T-helper 2 cell (primary cell): ENCODE measurements at regions not wholly inside any gene's neighbourhood (a gene's known extent, or its start where the extent isn't known, plus 50 kb on each side); places are given as distances from the start of the nearest gene placed in this dataset.

Source experiments
- DNase-seq, 5 experiments: peaks; one replicate each; pipeline versions ENCODE4 v3.0.0 to v3.0.0-alpha.2; 2012 to 2022

GRCh38 chr21:40901691-40902090 is 54.7 kb upstream of the DSCAM start:
- no peak for DNase-seq

DNA sequence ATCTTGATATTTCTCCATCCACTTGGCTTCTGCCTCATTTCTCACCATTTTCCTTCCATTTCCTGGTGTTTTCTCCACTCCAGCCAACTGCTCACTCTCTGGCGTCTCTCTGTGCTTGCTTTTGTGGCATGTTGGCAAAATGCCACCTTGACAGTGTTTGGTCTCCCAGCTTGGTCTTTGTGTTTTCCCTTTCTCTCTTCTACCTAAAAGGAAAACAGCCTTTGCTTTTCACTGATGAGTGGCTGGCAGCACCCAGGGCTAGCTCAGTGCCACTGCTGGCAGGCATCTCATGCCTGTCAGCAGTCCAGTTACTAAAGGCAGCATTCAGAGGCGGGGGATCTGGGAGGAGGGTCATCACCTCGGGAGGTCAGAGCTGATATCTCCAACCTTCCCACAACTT is 55.3 kb upstream of the DSCAM start:
- DNase-seq, result no peak

GRCh38 chr21:40902993-40903392 is 56.0 kb upstream of the DSCAM start:
- no peak for DNase-seq

DNA sequence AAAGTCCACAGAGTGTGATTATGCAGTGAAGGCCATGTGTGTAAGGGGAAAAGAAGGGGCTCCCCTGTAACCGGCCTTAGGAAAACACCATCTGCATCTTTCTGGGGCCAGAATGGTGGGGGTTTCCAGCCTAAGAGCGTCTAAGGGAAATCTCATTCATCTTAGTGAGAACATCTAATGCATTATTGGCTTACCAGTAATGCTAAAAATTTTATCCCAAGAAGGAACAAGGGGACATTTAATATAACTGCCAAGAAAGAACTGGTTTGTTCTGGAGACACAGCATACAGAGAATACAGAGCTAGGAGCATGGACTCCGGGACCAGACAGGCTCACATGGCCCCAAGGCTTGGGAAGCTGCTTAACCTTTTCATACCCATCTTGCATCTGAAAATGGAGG is 58.3 kb upstream of the DSCAM start:
- DNase-seq, result no peak

DNA sequence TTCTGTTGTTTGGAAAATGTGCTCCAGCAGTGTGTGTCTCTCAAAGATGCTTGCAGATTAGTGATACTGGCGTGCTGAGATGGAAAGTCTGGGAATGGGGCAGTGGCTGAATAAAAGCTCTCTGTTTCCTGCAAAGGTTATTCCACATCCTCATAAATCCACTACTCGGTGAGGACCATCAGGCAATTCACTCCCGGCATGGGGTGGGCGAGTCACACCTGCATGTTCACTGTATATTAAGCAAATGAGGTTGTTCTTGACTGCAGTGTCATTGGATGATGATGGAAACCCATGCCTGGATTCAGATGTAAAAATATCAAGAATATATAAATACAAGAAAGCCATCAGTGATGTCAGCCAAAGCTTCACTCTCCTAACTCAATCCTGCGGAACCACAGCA is 65.4 kb upstream of the DSCAM start:
- no peak for DNase-seq

GRCh38 chr21:40915114-40915513 is 68.2 kb upstream of the DSCAM start:
- no peak for DNase-seq

GRCh38 chr21:40923407-40923806 is 76.4 kb upstream of the DSCAM start:
- DNase-seq, result no peak

DNA sequence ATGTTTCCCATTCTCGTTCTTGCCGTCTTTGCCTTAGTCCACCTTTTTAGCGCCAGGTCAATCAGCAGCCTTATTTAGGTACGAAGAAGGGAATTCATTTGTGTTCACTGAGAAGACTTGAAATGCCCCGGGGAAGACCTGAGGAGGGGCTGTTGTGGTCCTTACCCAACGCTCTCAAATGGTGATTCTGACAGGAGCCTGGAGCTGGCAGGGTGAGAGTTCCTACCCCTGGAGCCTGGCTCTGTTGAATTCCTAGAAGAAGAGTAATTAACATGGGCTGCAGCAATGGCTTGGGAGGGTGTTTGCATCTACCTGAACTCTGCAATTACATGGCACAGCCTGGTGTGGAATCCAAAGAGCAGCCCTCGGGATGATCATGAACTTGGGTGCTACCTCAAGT is 76.9 kb upstream of the DSCAM start:
- no peak for DNase-seq

- no peak for DNase-seq
Observed at GRCh38 chr21:40924641-40925040, 77.7 kb upstream of the DSCAM start.

DNA sequence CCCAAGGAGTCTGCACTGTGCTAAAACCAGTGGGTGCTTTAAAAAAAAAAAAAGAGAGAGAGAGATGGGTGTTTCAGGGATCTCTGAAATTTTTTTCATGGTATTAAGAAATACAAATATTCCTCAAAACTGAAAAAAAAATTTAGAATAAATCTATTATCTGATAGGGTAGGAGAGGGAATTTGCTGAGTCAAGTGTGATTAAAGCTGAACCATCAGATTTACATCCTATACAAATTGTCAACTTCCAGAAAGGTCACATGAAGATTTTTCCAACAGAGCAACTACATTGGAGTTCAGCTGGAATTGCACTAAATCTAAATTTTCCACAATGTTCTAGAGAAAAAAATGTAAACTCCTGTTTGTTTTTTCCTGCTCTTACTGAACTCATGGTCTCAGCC is 79.3 kb upstream of the DSCAM start:
- no peak for DNase-seq

- DNase-seq, result no peak
Observed at GRCh38 chr21:40929833-40930232, 82.9 kb upstream of the DSCAM start.

GRCh38 chr21:40931197-40931596 is 84.2 kb upstream of the DSCAM start:
- no peak for DNase-seq

- DNase-seq, result no peak
Observed at GRCh38 chr21:40936178-40936577, 89.2 kb upstream of the DSCAM start.

DNA sequence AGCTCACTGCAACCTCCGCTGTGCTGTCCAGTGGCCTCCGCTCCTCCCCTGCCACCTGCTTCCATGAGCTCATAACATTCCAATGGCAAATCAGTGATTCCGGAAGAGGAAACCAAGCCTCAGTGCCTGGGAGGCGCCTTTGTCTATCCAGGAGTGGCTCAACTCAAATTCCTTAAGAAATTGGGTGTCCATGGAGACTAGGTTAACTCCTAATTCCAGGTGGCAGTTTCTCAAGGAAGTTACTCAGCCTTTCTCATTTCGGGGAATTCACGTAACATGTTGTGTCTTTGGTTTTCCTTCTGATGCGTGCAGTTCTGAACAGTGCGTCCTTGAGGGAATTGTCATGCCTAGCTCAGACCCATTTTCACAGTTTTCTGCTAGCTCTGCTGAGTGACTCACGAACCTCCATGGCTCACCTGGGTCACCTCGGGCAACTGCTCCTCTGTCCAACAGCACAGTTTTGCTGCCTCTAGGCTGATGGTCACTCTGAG is 89.9 kb upstream of the DSCAM start:
- no peak for DNase-seq

- no peak for DNase-seq
Observed at GRCh38 chr21:40938078-40938477, 91.1 kb upstream of the DSCAM start.

DNA sequence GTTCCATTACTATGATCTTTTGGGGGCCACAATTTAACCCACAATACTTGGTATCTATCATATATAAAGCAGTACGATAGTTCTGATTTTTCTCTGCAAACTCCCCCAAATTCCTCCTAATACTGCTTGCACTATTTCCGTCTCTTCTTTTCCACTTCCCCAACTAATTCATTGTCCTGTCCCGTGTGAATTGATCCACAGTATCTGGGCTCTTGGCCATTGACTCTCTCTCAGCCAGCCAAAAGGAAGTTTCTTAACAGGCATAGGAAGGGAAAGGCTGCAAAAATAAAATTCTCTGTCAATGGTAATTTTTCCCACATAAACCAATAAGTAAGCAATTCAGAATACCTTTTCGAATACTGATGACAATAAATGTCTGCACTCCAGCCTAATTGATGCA is 91.7 kb upstream of the DSCAM start:
- no peak for DNase-seq

DNA sequence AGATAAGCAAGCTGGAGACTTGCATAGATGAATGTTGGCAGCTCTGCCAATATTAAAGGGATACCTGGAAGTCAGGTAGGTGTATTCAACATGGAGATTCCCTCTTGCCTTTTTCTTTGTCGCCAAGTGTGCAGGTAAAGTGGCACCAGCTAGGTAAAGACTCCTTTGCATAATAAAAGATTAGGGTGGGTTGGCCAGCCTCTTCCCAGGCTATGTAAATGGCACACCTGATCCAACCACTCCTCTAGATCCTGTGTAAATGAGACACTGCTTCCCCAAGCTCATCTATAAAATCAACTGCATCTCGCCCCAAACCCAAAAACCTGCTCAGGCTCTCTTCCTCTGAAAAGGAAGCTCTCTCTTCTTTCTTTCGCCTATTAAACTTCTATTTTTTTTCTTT is 100.8 kb upstream of the DSCAM start:
- no peak for DNase-seq

DNA sequence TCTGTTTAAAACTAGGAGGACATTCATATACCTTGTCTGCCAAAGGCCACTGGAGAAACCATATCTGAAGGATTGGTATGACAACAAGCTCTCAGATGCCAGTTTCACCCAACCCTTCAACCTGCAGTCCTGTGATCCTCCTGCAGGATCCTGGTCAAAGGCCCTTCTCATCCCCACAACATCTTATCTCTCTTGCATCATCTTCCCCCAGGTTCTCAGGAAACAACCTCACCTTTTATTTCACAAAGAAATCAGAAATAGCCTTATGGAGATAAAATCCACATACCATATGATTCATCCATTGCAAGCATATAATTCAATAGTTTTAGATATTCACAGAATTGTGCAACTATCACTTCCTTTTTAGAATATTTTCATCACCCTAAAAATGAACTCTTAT is 104.0 kb upstream of the DSCAM start:
- DNase-seq, result no peak

GRCh38 chr21:40952551-40953323 is 105.8 kb upstream of the DSCAM start:
- DNase-seq, result no peak

DNA sequence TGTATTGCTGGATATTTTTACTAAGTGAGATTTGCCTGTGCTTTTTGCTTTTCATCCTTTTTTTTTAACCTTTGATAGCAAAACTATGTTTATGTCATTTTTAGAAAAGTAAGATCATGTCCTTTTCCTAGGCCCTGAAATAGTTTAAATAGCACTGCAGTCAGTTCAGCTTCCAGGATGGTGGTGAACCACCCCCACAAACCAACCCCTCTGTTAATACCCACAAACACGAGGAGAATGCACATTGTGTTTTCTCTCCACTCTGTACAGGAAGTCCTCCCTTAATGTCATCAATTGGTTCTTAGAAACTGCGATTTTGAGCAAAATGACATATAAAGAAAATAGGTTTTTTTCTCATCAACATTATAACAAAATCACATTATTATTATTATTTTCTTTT is 117.7 kb upstream of the DSCAM start:
- no peak for DNase-seq

DNA sequence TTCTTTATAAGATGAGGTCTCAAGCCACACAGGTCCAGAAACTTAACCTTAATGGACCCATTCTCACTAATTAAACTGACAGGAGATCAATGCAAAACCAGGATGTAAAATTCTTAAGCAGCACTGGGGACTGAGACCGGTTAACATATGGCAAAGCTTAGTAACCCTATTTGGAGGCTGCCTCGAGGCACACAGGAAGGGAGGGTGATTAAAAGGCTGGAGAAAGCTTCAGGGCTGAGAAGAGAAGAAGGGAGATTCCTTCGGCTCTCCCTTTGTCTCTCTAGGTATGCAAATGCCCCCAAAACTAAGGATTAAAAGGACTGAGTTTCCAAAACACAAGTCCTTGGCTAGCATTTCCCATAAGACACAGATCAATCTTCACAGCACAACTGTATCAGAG is 120.8 kb upstream of the DSCAM start:
- DNase-seq, result no peak

DNA sequence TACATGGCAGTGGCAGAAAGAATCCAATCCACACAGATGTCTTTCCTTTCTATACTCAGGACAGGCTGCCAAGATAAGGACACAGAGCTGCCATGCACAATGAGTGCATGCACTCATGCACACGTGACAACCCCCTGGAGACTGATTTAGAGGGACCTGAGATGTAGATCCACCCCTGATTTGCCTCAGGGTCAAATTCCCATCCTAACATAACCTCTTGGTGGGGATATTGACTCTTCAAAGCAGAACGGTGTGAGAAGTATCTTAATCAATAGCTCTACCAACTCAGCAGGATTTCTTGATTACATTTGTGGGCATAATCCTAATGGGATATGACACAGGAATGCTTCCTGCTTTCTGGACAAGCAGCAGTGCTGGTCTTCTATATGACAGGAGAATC is 125.2 kb upstream of the DSCAM start:
- DNase-seq, result no peak

DNA sequence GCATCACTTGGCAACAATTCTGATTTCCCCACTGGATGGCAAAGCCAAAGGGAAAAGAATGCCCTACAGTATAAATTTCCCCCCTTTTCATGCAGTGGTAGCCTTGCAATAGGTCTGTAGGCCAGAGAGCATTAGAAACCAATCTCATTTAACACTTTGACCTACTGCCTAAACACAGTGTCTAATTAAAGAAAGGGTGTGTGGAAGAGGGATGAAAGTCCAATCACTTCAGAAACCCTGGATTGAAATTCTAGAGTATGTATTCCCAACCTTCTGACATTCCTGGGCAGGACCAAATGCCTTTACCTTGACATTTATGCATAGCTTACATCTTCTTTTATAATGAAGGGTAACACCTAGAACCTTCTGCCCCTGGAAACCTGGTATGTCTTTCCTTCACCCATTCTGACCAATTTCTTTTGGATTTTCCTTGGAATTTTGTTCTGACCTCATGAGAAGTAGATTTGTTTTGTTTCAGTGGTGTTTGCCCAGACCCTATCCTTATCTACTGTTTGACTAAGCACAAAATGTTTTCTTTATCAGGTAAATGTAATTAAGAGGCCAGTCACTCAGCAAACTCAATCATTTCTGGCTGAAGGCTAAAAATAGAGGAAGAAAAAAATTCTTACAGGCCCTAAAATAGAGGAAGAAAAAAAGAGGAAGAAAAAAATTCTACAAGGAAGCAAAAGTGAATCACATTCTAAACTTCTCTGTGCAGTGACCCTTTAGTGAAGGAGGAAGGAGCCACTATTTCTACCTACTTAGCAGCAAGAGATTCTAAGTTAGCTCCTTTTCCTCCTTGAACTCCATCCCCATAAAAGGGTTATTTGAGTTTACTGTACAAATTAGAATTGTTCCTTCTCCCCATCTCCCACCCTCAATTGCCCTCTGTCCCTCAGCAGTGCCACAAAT is 129.5 kb upstream of the DSCAM start:
- no peak for DNase-seq

DNA sequence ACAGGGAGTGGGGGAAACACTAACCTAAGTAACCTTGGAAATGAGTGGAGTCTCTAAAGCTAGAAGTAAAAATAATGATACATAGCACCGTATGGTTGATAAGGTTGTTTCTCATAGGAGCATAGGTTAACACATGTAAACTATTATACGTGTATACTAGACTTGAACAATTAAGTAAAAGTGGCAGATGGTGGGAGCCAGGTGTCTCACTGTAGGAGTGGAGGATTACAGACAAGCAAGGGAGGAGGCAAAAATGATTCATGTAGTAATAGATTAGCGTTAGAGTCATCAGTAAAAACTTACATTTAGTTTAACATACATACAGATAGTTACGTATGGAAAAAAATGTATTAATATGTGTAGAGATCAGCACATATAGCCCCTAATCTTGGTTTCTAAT is 138.4 kb upstream of the DSCAM start:
- DNase-seq, result no peak
